Omental fat pad (tissue), 3 donors: ENCODE measurements at regions not wholly inside any gene's neighbourhood (a gene's known extent, or its start where the extent isn't known, plus 50 kb on each side); places are given as distances from the start of the nearest gene placed in this dataset.

Experiments used
- ATAC-seq: fragments of 150-250 bp; one replicate; pipeline ENCODE4 v1.9.1; 2016; ENCODE audit warnings: mild to moderate bottlenecking, moderate library complexity; ENCODE audit not compliant: low FRiP score
- DNase-seq: peaks from one replicate; pipeline ENCODE4 v3.0.0-alpha.2; 2019; ENCODE audit warnings: low spot score
- TF ChIP-seq, protein P1 (sequence below), 3 donors: fragments of 450-650 bp; IDR thresholded peaks; one replicate each; pipeline ENCODE4 v1.5.1; 2016 to 2017; ENCODE audit warnings: antibody characterized with exemption in 3 of 3, mild to moderate bottlenecking in 3 of 3, moderate library complexity in 2 of 3

DNA sequence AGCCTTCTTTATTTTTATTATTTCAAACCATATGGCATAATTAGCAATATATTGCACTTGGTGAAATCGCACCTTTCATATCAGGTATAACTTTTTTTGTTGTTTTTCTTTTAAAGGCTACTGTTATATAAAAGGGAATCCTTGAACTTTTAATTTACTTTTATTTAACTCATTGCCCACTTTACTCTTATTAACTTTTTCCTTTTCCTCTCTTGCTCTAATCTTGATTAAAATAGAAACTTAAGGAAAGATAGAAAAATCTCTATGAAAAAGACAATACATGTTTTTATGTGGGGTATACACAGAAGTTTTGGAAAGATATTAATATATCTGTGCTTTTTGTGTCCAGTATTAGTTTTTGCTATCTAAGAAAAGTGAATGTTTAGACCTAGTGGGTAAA is 805.8 kb downstream of the USP25 start:
- ATAC-seq = no peak
- no peak for DNase-seq
- TF ChIP-seq, protein P1, sequence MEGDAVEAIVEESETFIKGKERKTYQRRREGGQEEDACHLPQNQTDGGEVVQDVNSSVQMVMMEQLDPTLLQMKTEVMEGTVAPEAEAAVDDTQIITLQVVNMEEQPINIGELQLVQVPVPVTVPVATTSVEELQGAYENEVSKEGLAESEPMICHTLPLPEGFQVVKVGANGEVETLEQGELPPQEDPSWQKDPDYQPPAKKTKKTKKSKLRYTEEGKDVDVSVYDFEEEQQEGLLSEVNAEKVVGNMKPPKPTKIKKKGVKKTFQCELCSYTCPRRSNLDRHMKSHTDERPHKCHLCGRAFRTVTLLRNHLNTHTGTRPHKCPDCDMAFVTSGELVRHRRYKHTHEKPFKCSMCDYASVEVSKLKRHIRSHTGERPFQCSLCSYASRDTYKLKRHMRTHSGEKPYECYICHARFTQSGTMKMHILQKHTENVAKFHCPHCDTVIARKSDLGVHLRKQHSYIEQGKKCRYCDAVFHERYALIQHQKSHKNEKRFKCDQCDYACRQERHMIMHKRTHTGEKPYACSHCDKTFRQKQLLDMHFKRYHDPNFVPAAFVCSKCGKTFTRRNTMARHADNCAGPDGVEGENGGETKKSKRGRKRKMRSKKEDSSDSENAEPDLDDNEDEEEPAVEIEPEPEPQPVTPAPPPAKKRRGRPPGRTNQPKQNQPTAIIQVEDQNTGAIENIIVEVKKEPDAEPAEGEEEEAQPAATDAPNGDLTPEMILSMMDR (IDR thresholded peaks at IDR 0.05) = no peak

DNA sequence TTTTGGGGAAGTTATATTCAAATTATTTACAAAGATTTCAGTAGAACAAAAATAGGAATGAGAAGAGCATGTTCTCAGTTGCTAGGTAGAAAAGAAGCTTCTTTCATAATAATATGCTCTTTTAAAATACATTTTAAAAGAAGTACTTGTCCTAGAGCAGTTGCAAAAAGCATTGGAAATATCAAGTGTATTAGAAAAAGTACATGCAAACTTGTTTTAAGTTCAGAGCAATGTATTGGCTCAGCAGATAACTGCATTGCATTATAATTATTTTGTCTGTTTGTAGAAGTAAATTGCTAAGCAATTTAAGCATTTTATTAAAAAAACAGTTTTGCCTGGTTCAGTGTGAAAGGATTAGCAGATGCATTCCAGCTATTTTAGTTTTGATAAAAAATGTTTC is 806.4 kb downstream of the USP25 start:
- TF ChIP-seq, protein P1 (IDR thresholded peaks at IDR 0.05) = no peak
- ATAC-seq (no peak), DNase-seq (no peak)

DNA sequence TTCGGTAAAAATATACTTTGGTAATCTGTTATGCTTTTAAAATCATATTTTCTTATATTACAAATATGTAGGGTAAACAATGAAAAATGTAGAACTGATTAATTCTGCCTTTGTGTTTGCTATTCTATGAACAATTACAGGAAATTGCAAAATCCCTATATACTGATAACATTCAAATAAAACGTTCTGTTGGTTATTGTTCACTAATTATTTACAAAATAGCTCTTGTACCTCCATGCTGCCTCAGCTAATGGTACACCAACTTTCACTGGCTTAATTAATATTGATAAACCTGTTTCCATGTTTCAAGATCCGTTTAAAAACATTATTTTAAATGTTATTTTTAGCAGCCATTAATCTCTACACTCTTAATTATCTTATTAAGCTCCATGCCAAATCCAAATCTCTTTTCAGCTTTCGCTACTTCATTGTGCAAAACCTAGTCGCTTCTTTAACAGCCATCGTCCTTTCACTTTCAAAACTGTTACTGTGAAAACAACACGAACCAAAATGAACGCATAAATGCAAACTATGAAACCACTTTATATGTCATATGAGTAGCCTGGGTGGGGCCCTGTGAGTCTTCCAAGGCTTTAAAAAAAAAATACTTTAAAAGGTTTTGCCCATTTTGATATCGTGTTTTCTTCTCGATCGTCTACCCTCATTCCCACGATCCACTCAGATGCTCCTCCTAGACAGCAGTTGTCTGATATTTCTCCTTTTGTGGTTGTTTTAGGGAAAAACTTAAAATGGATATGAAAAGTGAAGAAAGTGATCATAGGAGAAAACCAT is 807.1 kb downstream of the USP25 start:
- ATAC-seq (no peak), DNase-seq (no peak)
- TF ChIP-seq, protein P1 (IDR thresholded peaks at IDR 0.05) = no peak

DNA sequence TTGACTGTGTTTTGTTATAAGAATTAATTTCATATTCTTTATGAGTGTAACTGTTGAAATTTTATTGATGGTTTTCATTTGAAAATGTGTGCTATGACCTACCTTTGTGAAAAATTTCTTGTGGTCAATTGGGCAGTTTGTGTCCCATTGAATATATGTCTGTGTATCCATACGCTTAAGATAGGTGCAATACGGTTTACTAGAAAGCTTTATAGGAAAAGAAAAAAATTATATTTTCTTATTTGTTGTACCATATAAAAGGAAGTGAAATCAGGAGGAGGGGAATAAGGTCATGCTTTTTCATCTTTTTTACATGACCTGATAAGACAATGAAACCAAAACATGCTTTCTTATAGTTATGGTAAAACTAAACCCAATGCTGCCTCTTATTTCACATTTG is 807.7 kb downstream of the USP25 start:
- DNase-seq (no peak), ATAC-seq (no peak)
- TF ChIP-seq, protein P1 (IDR thresholded peaks at IDR 0.05) = no peak

DNA sequence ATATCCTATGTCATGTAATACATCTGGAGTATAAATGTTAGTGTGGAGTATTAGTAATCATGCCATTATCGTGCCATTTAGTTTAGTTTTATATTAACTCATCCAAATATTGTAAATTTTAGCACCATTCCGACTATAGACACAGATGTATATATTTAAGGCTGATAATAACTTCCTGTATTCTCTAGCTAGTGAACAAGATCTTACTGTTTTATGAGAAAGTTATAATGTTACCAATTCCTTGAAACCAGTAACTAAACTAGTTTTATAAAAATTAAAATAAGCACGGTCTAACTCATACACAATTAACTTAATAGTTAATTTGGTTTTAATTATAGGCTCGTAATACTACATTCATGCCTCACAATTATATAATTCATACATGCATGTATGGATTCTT is 808.6 kb downstream of the USP25 start:
- ATAC-seq (no peak), DNase-seq (no peak)
- TF ChIP-seq, protein P1 (IDR thresholded peaks at IDR 0.05) = no peak

DNA sequence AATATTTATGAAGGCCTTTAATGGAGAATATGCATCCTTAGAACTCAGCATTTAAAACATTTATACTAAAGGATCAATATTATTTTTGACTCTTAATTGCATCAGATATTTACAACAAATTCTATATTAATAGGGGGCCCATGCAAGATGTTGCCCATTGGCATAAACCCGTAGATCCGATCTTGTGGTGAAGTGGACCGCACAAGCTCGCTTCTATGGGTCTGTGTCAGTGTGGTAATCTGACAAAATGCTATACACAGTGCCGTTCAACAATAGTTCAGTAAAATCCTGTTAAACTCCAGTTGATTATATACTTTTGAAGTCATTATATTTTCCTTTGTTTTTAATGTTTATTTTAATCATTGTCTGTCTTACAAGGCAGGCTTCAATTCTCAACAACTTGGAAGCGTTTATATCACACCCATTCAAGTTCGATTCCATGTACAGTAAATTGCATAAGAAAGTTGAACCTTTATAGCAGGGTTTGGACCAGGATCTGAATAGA is 809.2 kb downstream of the USP25 start:
- ATAC-seq (no peak), DNase-seq (no peak)
- TF ChIP-seq, protein P1 (IDR thresholded peaks at IDR 0.05) = no peak
